GM20000 (cell line): ENCODE measurements at regions not wholly inside any gene's neighbourhood (a gene's known extent, or its start where the extent isn't known, plus 50 kb on each side); places are given as distances from the start of the nearest gene placed in this dataset.
A peak's percentile ranks its signal among the peaks of the same experiment; 100 is the strongest.

Experiments
- DNase-seq: peaks from one replicate; pipeline ENCODE4 v3.0.0; 2012; ENCODE audit warnings: low spot score
- CTCF ChIP-seq: IDR thresholded peaks from 2 replicates; pipeline ENCODE4 v1.5.1; 2012; ENCODE audit warnings: mild to moderate bottlenecking, control low read depth; ENCODE audit errors: extremely low read depth, missing control alignments

GRCh38 chr4:145315811-145316225 is 135.4 kb upstream of the OTUD4 start:
- TF ChIP-seq CTCF = no peak
- DNase-seq = no peak

DNA sequence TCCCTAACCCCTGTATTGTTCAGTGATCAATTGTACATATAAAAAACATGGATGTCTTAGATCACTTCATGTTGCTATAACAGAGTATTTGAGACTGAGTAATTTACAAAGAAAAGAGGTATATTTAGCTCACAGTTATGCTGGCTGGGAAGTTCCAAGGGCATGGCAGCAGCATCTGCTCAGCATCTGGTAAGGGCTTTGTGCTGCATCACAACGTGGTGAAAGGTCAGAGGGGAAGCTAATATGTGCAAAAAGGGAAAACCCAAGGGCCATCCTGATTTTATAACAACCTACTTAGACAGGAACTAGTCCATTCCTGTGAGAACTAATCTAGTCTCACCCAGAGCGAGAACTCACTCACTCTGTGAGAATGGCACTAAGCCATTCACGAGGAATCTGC is 128.2 kb upstream of the OTUD4 start:
- no peak for TF ChIP-seq CTCF
- DNase-seq = no peak

GRCh38 chr4:145307763-145308430 is 127.5 kb upstream of the OTUD4 start:
- no peak for TF ChIP-seq CTCF
- DNase-seq = no peak

DNA sequence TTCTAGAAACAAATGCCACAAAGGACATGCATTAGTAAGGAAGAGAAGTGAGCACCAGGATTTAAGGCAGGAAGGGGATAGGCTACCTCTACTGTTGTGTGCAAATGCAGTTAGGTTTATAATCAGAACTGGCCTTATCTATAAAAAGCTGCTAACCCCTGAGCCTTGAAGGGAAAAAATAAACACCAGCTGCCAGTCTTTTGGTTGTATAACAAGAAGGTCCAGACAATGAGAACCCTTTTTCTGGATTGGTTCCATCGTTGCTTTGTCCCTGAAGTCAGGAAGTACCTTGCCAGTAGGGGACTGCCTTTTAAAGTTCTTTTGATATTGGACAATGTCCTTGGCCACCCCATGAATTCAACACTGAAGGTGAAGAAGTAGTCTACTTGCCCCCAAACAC is 126.7 kb upstream of the OTUD4 start:
- TF ChIP-seq CTCF = no peak
- DNase-seq = no peak

DNA sequence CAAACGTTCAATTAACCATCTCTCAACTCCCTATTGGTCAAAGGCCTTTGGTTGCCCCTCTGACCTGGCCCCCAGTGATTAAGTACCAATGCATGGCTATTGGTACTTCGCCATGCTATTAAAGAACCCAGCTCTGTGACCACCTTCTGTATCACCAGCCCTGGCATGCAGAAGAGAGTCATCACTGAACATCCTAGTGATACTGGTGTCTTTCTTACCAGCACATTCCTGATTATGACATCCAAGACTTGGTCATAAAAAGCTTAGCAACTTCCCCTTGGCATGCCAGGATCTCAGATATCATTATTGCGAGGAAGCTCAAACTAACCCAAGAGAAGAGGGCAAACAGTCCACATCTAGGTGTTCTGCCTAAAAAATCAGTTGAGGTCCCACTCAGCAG is 122.3 kb upstream of the OTUD4 start:
- DNase-seq = no peak
- no peak for TF ChIP-seq CTCF

GRCh38 chr4:145301386-145302080 is 121.1 kb upstream of the OTUD4 start:
- no peak for DNase-seq
- no peak for TF ChIP-seq CTCF

GRCh38 chr4:145299380-145300076 is 119.1 kb upstream of the OTUD4 start:
- peak; percentile 63 for DNase-seq

More at GRCh38 chr4:145299380-145300076, 119.1 kb upstream of the OTUD4 start:
- TF ChIP-seq CTCF = no peak
